GM19238 (cell line): ENCODE measurements at regions not wholly inside any gene's neighbourhood (a gene's known extent, or its start where the extent isn't known, plus 50 kb on each side); places are given as distances from the start of the nearest gene placed in this dataset.

Experiments used
- DNase-seq: peaks from one replicate; pipeline ENCODE4 v3.0.0; 2011; ENCODE audit warnings: low spot score; ENCODE audit not compliant: insufficient read length

DNA sequence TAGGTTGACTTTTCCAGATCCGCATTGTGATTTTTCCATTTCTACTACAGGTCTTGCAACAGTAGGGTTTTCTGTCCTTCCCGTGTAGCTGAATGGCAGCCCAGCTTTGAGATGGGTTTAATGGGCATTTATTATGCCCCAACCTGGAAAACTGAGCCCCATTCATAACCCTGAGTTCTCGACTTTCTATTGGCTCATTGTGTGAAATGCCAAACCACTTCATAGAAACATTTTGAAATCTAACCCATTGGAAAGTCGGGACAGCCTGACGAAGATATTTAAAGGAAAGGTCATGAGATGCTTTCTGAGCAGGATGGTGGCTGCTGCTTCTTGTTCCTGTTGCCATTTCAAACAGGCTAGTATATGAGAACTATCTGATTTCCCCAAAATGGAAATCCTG is 203.5 kb downstream of the ZFP36L2 start:
- DNase-seq = no peak

DNA sequence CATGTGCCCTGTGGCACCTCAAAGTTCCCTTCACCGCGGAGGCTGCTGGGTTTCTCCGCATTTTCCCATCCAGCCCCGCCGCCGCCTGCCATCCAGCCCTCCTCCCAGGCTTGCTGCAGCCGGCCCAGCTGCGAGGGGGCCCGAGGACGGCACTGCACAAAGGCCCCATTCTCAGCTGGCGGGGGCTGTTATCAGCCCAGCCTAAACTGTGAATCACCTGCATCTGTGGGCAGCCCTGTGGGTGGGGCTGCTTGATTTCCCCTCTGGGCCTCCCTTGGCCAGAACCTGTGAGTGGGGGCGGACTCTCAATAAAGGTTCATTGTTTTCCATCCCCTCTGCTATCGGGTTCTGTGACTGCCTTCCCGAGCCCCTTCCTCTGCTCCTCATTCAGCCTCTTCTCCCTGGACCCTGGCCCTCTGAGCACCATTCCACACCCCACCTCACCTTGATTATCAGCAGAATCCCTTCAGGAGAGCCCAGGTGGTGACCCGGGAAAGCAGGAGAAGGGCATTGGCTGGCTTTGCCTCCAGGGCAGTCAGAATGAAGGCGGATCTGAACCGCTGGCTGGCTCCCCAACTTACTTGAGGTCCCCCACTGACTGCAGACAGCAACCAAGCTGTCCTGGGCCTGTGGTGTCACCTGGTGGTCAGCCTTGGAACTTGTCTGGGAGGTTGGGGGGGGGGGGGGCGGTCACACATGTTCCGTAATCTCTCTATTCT is 204.5 kb downstream of the ZFP36L2 start:
- no peak for DNase-seq

DNA sequence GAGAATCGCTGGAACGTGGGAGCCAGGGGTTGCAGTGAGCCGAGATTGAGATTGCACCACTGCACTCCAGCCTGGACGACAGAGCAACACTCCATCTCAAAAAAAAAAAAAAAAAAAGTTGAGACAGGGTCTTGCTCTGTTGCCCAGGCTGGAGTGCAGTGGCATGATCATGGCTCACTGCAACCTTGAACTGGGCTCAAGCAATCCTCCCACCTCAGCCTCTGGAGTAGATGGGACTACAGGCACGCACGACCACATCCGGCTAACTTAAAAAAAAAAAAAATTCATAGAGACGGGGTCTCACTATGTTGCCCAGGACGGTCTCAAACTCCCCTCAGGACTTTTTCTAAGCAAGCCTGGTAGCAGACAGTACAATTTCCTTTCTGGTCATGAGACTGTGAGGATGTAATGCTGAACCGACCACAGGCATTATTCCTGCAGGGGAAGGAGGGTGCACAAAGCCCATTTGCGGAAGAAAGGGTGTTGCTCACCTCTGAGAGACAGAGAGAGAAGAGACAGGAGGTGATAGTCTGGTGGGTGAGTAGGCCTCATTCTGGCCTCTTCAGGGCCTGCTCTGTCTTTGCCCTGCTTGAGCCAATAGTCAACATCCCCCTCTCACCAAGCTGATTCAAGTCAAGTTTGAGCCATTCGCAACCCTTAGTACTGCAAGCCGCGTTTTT is 205.3 kb downstream of the ZFP36L2 start:
- no peak for DNase-seq

DNA sequence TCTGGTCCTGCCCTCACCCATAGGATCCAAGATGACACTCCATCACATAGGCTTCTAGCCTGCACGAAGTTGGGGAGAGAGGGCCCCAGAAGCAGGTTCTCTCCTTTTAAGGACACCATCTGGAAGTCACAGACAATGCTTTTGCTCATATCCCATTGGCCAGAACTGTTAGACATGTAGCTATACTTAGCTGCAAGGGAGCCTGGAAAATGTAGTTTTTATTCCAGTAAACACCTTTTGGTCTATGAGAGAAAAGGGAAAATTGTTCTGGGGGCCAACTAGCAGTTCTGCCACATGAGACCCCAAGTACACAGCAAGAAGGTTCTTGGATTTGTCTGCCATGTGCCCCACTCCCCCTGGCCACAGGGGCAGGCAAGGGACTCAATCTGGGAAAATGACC is 206.1 kb downstream of the ZFP36L2 start:
- no peak for DNase-seq

DNA sequence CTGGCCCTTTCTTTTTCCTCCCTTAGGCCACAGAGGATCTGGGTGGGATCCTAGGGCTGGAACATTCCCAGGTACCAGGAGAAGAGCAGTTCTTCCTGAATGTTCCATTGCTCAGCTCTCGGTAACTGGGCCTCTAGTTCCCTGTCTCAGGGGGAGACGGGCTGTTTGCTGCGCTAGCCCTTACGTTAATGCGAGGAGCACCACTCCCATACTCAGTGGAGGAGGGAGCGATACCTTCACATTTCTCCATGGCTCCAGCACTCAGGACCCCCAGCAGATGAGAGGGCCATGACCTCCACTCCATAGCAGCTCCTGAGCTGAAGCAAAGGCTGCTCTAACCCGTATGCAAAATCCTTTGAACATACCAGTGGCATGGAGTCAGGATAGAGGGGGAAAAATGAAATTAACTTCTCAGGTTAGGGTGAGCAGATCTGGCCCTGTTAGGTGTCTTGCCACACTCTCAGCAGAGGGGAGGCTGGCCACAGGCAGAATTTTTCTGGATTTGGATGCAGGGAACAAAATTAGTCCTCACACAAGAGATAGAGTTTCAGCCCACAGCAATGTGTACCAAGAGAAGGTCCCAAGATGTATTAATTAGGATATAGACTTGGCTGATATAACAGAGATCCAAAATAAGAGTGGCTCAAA is 206.7 kb downstream of the ZFP36L2 start:
- DNase-seq = no peak

DNA sequence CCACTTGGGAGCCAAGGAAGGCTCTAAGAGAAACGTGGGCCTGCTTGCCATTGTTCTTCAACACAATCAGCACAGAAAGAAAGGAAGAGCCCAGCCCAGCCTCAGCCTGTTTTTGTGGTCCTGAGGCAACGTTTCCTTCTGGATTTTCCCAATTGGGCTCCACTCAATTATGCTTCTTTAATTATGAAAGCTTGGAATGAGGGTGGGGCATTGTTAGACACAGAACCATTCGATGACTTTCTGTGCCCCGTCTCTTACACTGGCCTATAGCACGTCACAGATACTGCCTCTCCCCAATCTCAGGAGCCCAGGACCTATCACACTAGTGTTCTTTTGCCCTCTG is 207.4 kb downstream of the ZFP36L2 start:
- no peak for DNase-seq

DNA sequence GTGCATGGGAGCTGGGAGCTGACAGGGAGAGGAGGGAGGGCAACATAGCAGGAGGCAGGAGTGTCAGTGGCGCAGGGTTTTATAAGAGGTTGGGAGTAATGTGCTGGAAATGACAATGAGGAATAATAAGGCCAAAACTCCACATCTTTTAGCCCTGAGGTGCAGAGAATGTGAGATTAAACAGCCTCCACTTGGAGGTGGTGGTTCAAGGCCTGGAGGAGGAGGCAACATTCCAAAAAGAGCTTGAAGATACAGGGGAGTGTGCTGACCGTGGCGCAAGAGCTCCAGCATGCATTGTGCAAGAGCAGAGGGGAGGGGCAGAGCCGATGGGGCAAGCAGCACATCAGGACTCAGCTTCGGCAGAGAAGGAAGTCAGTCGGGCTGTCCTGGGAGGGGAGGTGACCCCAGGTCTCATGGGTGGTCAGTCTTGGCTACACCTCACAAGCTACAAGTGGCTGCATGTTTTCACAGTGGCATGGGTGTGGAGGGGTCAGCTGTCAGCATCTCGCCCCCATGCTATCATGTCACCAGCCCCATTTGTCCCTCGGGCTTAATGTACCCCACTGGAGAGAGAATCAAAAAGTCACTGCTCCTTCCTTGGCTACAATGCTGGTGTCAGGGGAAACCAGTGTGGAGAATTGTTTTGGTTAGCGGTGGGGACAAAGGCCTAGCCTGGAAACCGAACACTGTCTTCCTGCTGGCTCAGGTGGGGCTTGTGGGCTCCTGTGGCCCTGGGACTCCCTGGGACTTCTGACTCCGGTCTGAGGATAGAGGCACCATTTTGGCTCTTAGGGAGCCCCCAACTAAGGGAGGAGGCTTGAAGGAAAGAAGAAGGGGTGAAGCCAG is 208.0 kb downstream of the ZFP36L2 start:
- no peak for DNase-seq

DNA sequence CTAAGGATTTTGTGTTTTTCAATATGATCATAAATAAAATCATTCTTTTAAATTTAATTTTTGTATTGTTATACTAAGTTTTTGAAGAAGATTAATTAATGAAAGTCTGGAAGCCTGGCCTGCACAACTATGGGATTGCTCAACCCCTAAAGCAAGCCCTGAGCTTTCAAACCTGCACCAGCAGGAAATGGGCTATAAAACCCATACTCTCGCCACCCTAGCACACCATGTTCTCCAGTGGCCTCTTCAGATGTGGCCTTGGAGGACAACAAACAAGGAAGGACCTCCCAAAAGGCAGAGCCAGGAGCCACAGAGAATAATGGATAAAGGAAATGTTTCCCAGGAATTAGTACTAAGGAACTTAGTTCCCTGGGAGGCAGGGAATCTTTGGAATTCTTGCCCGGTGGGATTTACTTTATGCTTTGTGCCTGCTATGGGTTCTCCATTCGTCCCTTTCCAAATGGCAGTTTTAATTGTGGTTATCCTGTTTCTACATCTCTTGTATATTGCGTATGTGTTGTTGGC is 212.5 kb downstream of the ZFP36L2 start:
- DNase-seq = no peak

DNA sequence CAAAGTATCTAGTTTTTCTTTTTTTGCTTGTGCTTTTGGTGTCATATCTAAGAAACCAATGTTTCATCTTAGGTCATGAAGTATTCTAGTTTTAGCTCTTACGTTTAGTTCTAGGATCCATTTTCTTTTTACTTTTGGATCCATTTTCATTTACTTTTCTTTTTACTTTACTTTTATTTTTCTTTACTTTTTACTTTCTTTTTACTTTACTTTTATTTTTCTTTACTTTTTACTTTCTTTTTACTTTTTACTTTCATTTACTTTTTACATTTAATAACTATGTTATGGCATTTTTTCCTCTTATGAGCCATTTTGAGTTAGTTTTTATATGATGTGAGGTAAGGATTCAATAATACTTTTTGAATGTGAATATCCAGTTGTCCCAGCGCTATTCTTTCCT is 213.4 kb downstream of the ZFP36L2 start:
- DNase-seq = no peak

DNA sequence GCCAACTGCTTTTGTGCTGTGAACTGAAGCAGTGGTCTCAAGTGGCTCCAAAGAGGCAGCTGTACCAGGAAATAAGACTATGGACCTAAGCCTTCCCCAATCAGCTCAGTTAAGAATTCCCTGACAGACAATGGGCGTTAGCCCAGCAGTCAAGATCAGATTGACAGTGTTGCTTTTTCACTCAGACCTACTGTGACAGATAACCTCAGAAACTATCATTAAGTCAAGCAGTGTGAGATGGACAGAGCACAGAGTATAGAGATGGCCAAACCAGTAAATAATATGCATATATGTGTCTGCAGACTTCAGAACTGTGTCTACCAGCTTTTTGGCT is 215.3 kb downstream of the ZFP36L2 start:
- no peak for DNase-seq

DNA sequence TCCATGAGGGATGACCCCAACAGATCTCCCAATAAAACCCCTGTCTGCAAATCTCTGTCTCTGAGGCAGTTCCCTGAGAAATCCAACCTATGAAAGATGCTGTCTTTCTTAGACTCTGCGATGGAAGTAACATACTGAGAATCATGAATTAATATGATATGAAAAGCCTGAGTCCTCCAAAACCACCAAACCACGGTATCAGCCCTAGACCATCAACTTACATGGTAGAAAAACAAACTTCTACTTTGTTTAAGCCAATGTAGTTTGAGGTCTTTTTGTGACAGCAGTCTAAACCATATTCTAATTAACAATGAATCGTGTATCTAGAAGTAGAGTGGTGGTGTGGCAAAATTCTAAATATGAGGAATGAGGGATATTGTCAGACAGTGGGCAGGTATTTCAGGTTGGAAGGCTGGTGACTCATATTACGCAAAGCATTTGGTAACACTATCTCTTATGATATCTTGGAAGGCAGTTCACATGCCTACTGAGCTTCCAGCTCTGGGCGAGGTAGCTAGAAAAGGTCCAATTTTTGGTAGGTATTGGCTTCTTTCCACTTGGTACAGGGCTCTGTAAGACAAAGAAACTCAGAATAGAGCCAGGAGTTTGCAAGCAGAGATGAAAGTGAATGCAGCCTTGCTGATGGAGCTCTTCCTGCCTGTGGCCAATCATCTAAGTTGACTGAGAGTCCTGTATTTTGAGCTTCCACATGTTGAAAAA is 215.8 kb downstream of the ZFP36L2 start:
- no peak for DNase-seq

DNA sequence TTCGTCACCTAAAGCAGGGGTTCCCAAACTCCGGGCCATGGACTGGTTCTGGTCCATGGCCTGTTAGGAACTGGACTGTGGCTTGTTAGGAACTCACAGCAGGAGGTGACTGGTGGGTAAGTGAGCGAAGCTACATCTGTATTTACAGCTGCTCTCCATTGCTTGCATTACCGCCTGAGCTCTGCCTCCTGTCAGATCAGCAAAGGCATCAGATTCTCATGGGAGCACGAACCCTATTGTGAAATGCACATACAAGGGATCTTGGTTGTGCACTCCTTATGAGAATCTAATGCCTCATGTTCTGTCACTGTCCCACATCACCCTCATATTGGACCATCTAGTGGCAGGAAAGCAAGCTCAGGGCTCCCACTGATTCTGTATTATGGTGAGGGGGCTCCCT is 217.0 kb downstream of the ZFP36L2 start:
- DNase-seq = no peak

DNA sequence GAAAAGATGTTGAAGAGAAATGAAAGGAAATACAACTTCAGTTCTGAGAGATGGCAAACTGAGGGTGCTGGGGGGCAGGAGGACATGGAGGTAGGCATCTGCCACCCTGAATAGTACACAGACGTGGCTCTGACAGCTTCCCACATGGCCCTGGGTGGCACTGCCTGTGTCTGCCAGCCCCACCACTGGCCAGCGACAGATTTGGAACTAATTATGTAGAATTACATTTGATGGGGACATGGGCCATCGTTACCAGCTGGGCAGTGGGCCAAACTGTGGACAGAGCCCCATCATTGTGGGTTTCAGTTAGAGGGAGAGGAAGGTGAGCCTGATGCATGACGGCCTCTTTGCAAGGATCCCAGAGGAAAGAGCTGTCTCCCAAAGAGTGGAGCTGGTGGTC is 216.0 kb upstream of the HAAO start:
- no peak for DNase-seq

DNA sequence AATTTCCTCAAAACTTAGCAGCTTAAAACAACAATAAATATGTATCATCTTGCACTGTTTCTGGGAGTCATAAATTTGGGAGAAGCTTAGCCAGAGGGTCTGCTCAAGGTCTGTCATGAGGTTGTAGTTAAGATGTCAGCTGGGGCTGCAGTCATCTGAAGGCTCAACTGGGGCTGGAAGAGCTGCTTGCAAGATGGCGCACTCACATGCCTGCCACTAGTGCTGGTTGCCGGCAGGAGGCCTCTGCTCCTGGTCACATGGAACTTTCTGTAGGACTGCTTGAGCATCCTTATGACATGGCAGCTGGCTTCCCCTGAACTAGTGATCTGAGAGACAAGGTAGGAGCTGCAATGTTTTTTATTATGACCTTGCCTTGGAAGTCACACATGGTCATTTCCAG is 215.5 kb upstream of the HAAO start:
- DNase-seq = no peak

DNA sequence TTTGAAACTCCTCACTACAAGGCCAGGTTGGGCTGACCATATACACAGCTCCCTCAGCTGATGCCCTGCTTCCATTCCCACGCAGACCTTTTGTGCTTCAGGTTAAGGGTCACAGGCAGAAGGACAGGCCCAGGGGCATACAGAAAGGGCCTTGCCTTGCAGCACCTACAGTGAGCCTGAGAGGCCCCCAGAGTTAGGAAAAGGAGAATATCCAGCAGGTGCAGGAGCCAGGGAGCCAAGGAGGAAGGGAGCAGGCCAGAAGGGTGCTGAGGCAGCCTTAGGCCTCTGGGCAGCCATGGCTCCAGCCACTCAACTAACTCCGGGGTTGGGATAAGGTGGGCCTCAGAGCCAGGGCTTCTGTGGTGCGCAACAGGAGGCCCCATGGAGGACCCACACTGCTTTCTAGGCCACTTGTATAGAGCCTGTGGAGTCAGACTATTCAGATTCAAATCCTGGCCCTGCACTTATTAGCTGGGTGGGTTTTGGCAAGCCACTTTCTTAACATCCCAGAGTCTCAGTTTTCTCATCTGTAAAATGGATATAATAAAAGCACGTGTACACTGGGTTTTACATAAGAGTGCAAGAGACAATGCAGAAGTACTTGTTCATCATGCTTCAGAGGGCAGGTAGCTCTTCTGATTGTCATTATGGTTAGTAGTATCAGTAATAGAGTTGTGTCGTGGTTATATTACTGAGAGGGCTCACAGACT is 214.6 kb upstream of the HAAO start:
- DNase-seq = no peak

DNA sequence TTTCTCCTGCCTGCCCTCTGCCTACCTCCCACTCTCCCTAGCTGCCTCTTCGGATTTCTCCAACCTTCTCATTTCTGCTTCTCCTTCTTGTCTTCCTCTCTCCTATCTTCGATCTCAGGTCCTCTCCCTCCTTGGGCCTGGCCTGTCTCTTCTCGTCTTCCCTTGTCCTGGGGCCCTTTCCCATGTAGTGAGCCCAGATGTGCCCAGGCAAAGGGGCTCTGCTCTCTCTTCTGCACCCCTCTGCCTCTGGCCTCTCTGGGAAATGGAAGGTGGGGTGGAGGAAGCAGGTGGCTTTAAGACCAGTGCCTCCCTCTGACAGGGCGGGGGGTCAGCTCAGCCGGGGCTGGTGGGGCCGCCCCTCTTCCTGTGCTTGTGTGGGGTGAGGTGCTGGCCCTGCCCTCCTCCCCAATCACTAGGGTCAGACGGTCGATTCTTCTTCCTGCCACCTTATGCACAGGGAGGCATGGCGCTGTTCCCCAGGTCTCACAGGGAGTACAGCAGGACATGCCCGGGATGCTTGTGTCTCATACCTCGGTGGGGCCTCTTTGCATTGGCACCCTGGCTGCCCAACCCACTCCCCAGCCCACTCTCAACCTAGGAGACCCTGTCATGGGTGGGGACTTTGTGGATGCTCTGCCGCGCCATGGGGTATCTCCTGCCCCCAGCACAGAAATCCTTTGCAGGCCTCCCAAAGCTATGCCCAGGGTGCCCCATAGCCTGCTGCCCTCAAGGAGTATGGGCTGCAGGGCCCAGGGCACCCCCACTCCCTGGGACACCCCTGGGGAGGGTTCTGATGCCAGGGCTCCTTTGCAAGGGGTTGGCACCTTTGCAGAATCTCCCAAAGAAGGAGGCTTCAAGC is 213.8 kb upstream of the HAAO start:
- DNase-seq = no peak

DNA sequence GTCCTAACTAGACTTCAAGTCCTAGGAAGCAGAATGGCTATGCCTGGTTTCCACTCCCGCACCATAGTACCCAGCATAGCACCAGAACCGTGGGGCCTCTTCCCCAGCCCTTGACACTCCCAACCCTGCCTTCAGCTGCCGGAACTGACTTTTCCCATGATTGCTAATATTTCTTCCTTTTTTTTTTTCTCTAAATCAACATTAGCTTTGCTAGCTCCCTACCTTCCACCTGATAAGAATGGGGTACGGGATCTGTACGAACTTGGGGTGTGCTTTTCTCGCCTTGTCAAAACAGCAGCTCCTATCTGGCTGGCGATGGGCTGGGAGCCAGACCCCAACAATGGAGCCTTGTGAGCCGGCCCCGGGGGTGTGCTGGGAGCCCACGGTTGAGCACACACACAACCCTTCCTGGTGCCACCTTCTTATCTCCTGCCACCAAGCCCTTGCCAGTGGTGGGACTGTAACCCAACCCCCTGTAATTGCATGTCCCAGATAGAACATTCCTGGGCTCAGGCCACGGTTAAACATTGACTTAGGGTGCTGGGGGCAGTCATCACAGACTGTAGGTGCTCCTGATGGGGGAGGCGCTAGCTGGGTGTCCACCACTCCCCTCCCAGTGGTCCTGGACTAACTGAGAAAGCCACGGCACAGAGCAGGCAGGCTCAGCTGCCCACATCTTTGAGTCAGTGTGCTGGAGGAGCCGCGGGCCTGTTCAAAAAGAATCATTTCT is 213.0 kb upstream of the HAAO start:
- no peak for DNase-seq

DNA sequence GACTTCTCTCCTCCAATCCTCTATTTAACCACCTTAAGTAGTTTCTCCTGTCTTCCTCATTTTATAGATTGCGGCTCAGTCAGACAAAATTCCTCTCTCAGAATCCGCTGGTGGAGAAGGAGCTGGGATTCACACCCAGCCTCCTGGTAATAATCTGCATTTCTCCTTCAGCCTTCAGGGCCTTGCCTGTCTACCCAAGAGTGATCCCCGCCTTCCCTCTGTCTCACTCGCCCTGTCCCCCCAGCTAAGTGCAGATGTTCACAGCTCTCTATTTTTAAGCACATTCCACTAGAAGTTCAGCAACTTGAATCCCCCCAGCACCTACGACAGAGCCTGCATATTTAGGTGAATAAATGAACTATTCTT is 212.5 kb upstream of the HAAO start:
- no peak for DNase-seq
